ENCODE measurements at regions not wholly inside any gene's neighbourhood (a gene's known extent, or its start where the extent isn't known, plus 50 kb on each side); places are given as distances from the start of the nearest gene placed in this dataset.

DNA sequence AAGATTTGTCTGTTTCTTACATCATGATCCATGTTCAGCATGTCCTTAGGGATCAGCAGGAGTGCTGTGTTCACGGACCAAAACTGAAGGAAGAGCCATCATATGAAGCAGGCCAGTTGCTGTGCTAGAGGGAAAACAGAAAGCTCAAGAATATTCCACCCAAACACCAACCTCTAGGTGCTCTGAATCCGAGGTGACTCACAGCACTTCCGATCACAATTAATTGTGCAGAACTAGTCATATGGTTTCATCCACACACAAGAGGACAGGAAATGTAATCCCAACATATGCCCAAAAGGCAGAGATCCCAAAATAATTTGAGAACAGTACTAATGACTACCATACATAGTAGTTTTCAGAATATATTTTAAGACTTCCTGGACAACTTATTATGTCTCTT is 257.9 kb upstream of the KCNH8 start:
- TF ChIP-seq, protein P1, sequence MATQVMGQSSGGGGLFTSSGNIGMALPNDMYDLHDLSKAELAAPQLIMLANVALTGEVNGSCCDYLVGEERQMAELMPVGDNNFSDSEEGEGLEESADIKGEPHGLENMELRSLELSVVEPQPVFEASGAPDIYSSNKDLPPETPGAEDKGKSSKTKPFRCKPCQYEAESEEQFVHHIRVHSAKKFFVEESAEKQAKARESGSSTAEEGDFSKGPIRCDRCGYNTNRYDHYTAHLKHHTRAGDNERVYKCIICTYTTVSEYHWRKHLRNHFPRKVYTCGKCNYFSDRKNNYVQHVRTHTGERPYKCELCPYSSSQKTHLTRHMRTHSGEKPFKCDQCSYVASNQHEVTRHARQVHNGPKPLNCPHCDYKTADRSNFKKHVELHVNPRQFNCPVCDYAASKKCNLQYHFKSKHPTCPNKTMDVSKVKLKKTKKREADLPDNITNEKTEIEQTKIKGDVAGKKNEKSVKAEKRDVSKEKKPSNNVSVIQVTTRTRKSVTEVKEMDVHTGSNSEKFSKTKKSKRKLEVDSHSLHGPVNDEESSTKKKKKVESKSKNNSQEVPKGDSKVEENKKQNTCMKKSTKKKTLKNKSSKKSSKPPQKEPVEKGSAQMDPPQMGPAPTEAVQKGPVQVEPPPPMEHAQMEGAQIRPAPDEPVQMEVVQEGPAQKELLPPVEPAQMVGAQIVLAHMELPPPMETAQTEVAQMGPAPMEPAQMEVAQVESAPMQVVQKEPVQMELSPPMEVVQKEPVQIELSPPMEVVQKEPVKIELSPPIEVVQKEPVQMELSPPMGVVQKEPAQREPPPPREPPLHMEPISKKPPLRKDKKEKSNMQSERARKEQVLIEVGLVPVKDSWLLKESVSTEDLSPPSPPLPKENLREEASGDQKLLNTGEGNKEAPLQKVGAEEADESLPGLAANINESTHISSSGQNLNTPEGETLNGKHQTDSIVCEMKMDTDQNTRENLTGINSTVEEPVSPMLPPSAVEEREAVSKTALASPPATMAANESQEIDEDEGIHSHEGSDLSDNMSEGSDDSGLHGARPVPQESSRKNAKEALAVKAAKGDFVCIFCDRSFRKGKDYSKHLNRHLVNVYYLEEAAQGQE (IDR thresholded peaks at IDR 0.05; ENCODE audit: low read depth) = no peak
- no peak for TF ChIP-seq EP300 (IDR thresholded peaks at IDR 0.05; ENCODE audit: borderline replicate concordance)

All from Ishikawa (cell line).